Neuron (in vitro differentiated cells): ENCODE measurements at regions not wholly inside any gene's neighbourhood (a gene's known extent, or its start where the extent isn't known, plus 50 kb on each side); places are given as distances from the start of the nearest gene placed in this dataset.

Source experiments
- H2AFZ ChIP-seq: one replicate; pipeline ENCODE4 v1.6.1; 2013; ENCODE audit warnings: low read depth, mild to moderate bottlenecking, inconsistent platforms, low read length, moderate library complexity
- H3K27me3 ChIP-seq: one replicate; pipeline ENCODE4 v1.6.1; 2013; ENCODE audit warnings: low read length; ENCODE audit not compliant: insufficient read depth
- H3K36me3 ChIP-seq: one replicate; pipeline ENCODE4 v1.6.1; 2013; ENCODE audit warnings: low read length; ENCODE audit not compliant: insufficient read depth
- H3K4me1 ChIP-seq: one replicate; pipeline ENCODE4 v1.6.1; 2013; ENCODE audit warnings: low read length; ENCODE audit not compliant: insufficient read depth
- H3K4me3 ChIP-seq: 2 replicates; pipeline ENCODE4 v1.5.1; 2013; ENCODE audit warnings: mild to moderate bottlenecking, low read length, moderate library complexity
- H3K9me3 ChIP-seq: one replicate; pipeline ENCODE4 v1.6.1; 2013; ENCODE audit warnings: low read length

GRCh38 chr13:76516586-76516985 is 369.6 kb downstream of the KCTD12 start:
- H2AFZ ChIP-seq: no peak overlapping the region
- no peaks in the 10 kb centered on the region for H3K36me3 ChIP-seq
- no peak overlapping the region for H3K4me3 ChIP-seq
- H3K9me3 ChIP-seq: no peaks in the 10 kb centered on the region
- H3K4me1 ChIP-seq: peaks cover 12% of the 10 kb centered on the region
- no peaks in the 10 kb centered on the region for H3K27me3 ChIP-seq

GRCh38 chr13:76516013-76516412 is 370.2 kb downstream of the KCTD12 start:
- Histone ChIP-seq H3K9me3 (no peaks in the 10 kb centered on the region), H3K36me3 (no peaks in the 10 kb centered on the region), H3K4me3 (no peak overlapping the region)

GRCh38 chr13:76512721-76513145 is 373.5 kb downstream of the KCTD12 start:
- Histone ChIP-seq H3K27me3 (no peaks in the 10 kb centered on the region), H3K9me3 (no peaks in the 10 kb centered on the region), H3K36me3 (no peaks in the 10 kb centered on the region), H2AFZ (no peak overlapping the region), H3K4me3 (no peak overlapping the region), H3K4me1 (peaks cover 12% of the 10 kb centered on the region)

More at GRCh38 chr13:76516013-76516412, 370.2 kb downstream of the KCTD12 start:
- H3K27me3 ChIP-seq: no peaks in the 10 kb centered on the region
- no peak overlapping the region for H2AFZ ChIP-seq
- peaks cover 12% of the 10 kb centered on the region for H3K4me1 ChIP-seq

GRCh38 chr13:76505437-76505836 is 380.8 kb downstream of the KCTD12 start:
- H3K4me3 ChIP-seq: no peak overlapping the region
- H3K27me3 ChIP-seq: no peaks in the 10 kb centered on the region
- no peaks in the 10 kb centered on the region for H3K9me3 ChIP-seq
- no peaks in the 10 kb centered on the region for H3K36me3 ChIP-seq
- H2AFZ ChIP-seq: no peak overlapping the region
- H3K4me1 ChIP-seq: no peaks in the 10 kb centered on the region

- no peak overlapping the region for H3K4me3 ChIP-seq
- H3K9me3 ChIP-seq: no peaks in the 10 kb centered on the region
- no peak overlapping the region for H2AFZ ChIP-seq
- no peaks in the 10 kb centered on the region for H3K36me3 ChIP-seq
- no peaks in the 10 kb centered on the region for H3K4me1 ChIP-seq
- H3K27me3 ChIP-seq: no peaks in the 10 kb centered on the region
Observed at GRCh38 chr13:76503766-76504165, 382.4 kb downstream of the KCTD12 start.

- no peaks in the 10 kb centered on the region for H3K36me3 ChIP-seq
- H3K4me3 ChIP-seq: no peak overlapping the region
- H3K9me3 ChIP-seq: no peaks in the 10 kb centered on the region
- H3K4me1 ChIP-seq: no peaks in the 10 kb centered on the region
- no peaks in the 10 kb centered on the region for H3K27me3 ChIP-seq
- no peak overlapping the region for H2AFZ ChIP-seq
Observed at GRCh38 chr13:76503291-76503690, 382.9 kb downstream of the KCTD12 start.

- no peaks in the 10 kb centered on the region for H3K9me3 ChIP-seq
Observed at GRCh38 chr13:76500894-76501293, 385.3 kb downstream of the KCTD12 start.

GRCh38 chr13:76499891-76500290 is 386.3 kb downstream of the KCTD12 start:
- no peaks in the 10 kb centered on the region for H3K9me3 ChIP-seq
- no peak overlapping the region for H2AFZ ChIP-seq
- H3K4me3 ChIP-seq: no peak overlapping the region
- no peaks in the 10 kb centered on the region for H3K36me3 ChIP-seq
- H3K27me3 ChIP-seq: no peaks in the 10 kb centered on the region
- H3K4me1 ChIP-seq: no peaks in the 10 kb centered on the region

More at GRCh38 chr13:76500894-76501293, 385.3 kb downstream of the KCTD12 start:
- Histone ChIP-seq H3K36me3 (no peaks in the 10 kb centered on the region), H3K4me1 (no peaks in the 10 kb centered on the region), H3K4me3 (no peak overlapping the region), H3K27me3 (no peaks in the 10 kb centered on the region), H2AFZ (no peak overlapping the region)

- no peak overlapping the region for H3K4me3 ChIP-seq
- peaks cover 13% of the 10 kb centered on the region for H3K4me1 ChIP-seq
- H2AFZ ChIP-seq: no peak overlapping the region
- H3K36me3 ChIP-seq: no peaks in the 10 kb centered on the region
- H3K9me3 ChIP-seq: no peaks in the 10 kb centered on the region
- H3K27me3 ChIP-seq: no peaks in the 10 kb centered on the region
Observed at GRCh38 chr13:76489274-76489673, 396.9 kb downstream of the KCTD12 start.

- H3K36me3 ChIP-seq: no peaks in the 10 kb centered on the region
- no peak overlapping the region for H3K4me3 ChIP-seq
- H3K27me3 ChIP-seq: no peaks in the 10 kb centered on the region
Observed at GRCh38 chr13:76481738-76482137, 404.5 kb downstream of the KCTD12 start.

GRCh38 chr13:76474966-76475365 is 411.2 kb downstream of the KCTD12 start:
- Histone ChIP-seq H3K36me3 (no peaks in the 10 kb centered on the region), H3K9me3 (no peaks in the 10 kb centered on the region), H3K4me1 (no peaks in the 10 kb centered on the region), H3K27me3 (no peaks in the 10 kb centered on the region), H3K4me3 (no peak overlapping the region), H2AFZ (no peak overlapping the region)

More at GRCh38 chr13:76481738-76482137, 404.5 kb downstream of the KCTD12 start:
- Histone ChIP-seq H3K4me1 (no peaks in the 10 kb centered on the region), H3K9me3 (no peaks in the 10 kb centered on the region), H2AFZ (no peak overlapping the region)

GRCh38 chr13:76474356-76474755 is 411.8 kb downstream of the KCTD12 start:
- Histone ChIP-seq H3K9me3 (no peaks in the 10 kb centered on the region), H2AFZ (no peak overlapping the region), H3K36me3 (no peaks in the 10 kb centered on the region), H3K4me3 (no peak overlapping the region), H3K27me3 (no peaks in the 10 kb centered on the region), H3K4me1 (no peaks in the 10 kb centered on the region)

- H3K36me3 ChIP-seq: no peaks in the 10 kb centered on the region
- H3K27me3 ChIP-seq: no peaks in the 10 kb centered on the region
- H2AFZ ChIP-seq: no peak overlapping the region
- H3K4me3 ChIP-seq: no peak overlapping the region
- H3K9me3 ChIP-seq: no peaks in the 10 kb centered on the region
- H3K4me1 ChIP-seq: no peaks in the 10 kb centered on the region
Observed at GRCh38 chr13:76473552-76474134, 412.6 kb downstream of the KCTD12 start.

- Histone ChIP-seq H3K4me1 (no peaks in the 10 kb centered on the region), H3K9me3 (no peaks in the 10 kb centered on the region), H3K36me3 (no peaks in the 10 kb centered on the region), H2AFZ (no peak overlapping the region), H3K4me3 (no peak overlapping the region), H3K27me3 (no peaks in the 10 kb centered on the region)
Observed at GRCh38 chr13:76472916-76473315, 413.3 kb downstream of the KCTD12 start.
